Activated CD8-positive, alpha-beta memory T cell treated with anti-CD3 and anti-CD28 coated beads for 24 hours (primary cell): ENCODE measurements at regions not wholly inside any gene's neighbourhood (a gene's known extent, or its start where the extent isn't known, plus 50 kb on each side); places are given as distances from the start of the nearest gene placed in this dataset.

Source experiments
- DNase-seq: peaks from one replicate; pipeline ENCODE4 v3.0.0-alpha.2; 2020

DNA sequence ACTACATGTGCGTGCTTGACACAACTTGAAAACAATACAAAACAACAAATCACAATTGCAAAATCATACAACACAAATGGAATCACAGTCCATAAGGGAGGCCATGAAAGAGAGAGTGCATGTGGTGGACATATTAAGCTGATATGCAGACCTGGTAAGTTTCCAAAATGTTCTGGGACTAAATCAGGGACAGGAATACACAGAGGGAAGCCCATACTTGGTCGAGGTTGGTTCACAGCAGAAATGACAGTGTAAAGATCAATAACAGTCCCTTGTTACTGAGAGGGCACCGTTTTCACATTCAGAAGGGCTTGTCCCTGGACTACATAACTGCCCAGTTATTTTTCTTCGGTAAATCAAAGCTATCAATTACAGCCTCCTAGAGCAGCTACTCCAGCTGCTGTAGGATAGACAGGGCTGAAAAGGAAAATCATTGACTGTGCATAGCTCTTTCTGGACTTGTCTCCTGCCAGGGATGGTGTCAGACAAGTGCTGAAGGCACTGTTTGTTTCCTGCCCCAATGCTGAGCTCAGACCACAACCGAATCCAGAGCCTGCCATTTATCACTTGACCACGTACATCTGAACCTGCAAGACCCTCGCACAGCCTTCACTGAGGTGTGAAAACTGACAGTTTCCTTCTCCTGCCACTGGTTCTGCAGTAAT is 79.5 kb upstream of the KCNMB2 start:
- DNase-seq, result no peak

DNA sequence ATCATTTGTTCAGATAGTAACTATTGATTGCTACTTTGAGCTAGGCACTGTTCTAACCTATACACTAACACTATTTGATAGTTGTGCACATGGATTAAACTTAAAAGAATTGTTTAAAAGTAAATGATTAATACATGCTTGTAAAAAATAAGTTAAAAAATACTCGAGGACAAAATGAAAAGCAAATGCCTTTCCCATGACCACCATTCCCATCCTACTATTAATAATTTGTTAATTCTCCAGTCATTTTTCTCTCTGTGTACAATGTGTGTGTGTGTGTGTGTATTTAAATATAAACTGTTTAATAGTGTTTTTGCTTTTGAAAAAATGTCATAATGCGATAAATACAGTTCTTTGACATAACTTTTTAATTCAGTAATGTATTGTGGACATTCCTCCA is 78.7 kb upstream of the KCNMB2 start:
- no peak for DNase-seq

DNA sequence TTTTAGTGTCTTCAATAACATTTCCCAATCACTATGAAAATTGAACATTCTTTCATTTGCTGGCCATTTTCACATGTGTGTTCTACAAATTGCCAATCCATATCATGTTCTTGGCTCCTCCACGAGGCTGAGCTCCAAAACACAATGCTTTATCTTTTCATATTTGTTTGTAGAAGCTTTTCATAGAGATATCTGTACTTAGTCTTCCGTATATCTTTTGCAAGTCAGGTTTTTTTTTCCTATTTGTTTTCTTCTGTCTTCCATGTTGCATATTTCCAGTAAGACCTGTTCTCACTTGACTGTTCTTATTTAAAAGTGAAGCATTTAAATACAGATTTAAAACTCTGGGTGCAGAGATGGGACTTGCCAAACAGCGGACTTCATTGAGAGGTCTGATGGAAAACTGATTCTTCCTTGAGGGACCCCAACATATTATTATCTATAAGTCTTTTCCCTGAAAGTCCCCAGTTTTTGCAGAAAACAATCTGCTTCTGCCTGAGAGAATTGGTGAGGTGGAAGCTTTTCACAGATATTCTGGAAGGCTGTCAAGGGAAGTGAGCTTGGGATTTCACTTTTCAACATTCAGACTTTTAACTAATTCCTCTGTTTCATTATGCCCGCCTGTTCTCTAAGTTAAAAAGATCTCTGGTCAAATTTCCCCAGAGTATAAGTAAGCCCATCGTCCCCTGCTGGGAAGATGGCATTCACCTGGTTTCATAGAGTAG is 77.8 kb upstream of the KCNMB2 start:
- DNase-seq, result no peak

DNA sequence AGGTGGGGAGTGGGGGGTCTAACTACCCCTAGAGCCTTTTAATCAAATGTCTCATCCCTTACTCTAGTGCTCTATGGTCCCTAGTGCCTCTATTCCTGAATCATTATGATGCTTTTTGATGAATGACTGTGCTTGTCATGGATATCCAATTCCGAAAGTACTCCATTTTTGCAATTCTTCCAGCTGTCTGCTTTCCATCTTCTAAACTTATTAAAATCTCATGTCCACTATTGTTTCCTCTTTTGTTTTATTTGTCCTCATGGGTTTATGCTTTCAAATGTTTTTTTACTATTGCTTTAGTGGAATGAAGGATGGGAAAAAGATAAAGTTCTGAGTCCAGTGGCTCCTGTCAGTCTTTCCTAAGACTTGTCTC is 77.2 kb upstream of the KCNMB2 start:
- no peak for DNase-seq

DNA sequence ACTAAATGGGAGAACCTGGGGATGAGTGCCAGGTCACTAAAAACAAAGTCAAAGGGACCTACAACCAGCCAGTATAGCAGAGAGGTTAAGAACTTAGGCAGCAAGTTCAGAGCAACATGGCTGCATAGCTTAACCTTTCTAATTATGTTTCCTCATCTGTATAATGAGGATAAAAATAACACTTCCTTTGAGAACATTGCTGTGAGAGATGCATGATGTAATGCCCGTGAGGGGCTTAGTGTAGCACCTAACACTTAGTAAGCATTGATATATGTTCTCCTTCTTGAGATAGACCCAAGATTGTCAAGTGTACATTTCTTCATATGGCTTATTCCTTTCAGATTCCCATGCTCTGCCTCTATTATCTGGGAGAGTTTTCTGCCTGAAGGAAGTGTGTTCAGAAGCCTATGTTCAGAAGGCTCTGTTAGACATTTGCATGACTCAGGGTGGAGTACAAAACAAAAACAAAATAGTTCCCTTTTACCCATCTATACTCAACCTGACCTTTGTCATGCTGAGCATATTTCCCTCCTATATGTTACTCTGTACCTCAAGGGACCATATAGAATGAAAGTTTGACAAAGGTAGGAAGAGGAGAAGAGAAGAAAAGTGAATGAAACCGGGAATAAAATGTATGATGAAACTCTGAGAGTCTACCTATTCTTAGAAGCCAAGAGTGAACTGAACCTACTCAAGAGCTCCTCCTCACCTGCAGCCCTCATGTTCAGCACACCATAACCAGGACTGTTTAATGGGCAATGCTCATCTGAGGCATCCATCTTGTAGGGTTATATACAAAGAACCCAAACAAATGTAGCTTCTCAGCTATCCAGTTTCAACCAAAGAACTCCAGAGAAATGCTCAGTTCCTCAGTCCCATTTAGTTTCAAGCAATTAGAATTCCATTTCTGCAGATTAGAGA is 70.7 kb upstream of the KCNMB2 start:
- DNase-seq, result no peak

DNA sequence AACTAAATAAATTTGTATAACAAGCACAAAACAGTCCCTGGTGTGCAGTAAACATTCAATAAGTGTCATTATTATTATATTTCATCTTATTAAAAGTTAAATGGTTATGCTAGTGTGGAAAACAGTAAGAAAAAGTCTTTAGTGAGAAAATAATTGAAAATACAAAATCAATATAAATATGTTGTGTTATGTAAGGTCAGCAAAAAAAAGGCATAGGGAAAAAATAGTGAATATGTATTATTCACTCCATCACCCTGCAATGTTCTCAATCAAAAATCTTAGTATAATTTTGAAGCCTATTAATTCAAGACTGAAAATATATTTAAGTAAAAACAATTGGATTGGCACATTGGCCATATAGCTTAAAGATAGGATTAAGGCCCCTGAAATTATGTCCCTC is 63.3 kb upstream of the KCNMB2 start:
- no peak for DNase-seq

DNA sequence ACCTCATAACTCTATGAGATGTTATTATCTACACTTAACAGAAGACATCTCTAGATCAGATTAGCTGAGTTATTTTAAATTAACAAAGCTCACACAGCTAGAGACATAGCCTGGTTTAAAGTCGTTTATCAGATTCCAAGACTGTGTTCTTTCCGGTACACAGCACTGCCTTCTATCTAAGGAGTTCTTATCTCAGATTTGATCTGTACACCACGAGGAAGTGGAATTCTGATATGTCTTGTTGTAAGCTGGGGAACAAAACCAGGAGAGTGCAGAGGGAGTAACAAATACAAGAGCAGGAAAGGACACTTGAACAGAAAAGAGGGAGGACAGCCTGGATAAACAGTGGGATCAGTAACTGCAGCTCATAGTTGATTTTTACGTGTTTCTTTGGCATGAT is 61.7 kb upstream of the KCNMB2 start:
- DNase-seq, result no peak

DNA sequence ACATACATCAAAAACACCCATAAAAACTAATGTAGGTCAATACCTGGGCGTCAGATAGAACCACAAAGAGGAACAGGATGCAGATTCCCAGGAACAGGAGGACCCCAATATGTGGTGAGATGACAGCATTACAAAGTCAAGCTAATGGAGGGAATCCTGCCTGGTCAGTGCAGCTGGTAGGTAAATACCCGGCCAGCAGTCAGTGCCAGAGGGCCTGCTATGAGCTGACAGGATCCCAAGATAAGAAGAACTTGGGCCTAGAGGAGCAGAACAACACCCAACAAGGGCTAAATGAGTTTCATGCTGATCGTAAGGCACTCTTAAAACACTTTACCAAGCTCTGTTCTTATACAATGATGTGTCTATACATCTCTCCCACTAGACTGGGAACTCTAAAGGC is 61.2 kb upstream of the KCNMB2 start:
- DNase-seq, result no peak

DNA sequence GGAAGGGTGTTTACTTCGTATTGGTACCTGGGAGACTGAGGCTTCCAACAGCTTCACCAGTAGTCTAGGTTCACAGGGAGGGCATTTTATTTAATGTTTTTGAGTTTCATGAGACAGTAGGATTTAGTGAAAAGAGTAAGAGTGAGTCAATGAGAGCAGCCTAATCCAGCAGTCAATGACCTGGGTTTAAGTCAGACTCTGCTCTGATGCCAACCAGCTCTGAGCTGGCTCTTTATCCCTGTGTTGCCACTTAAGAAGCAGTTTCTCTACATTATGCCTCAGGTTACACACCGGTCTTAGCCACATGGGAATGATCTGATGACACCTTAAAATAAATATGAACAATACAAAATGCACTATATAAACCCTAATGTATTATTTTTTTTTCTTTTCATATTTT is 59.4 kb upstream of the KCNMB2 start:
- DNase-seq, result no peak

DNA sequence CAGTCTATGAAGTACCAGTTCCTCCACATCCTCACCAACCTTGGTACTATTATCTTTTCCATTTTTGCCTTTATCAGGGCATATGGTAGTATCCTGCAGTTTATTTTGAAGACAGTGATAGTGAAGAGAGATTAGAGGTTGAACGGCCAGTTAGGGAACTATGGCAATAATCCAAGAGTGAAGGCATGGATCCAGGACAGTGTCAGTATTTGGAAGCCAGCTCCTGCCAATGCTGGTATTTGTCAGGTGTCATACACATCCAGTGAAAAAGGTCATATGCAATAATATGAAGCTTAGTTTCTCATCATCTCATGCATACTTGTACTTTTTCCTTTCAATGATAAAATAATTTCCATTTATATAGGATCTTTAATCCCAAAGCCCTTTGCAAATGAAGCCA is 56.8 kb upstream of the KCNMB2 start:
- DNase-seq, result no peak

DNA sequence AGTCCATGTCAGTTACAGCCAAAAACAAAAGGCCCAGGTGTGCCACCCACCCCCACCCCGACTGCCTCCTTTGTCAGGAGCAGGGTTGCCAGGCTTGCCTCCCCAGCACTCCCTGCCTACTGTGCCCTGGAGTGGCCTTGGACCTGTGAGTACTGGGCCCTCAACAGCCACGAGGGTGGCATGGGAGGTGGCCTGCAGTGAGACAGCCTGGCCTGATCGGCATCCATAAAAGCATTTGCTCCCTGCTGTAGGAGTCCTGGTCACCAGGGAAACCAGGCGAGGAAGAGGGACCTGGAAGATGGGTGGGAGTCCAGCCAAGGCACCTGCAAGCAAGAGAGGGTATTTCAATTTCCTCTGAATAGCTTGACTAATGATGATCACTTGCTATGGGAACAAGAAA is 56.4 kb upstream of the KCNMB2 start:
- DNase-seq, result no peak

DNA sequence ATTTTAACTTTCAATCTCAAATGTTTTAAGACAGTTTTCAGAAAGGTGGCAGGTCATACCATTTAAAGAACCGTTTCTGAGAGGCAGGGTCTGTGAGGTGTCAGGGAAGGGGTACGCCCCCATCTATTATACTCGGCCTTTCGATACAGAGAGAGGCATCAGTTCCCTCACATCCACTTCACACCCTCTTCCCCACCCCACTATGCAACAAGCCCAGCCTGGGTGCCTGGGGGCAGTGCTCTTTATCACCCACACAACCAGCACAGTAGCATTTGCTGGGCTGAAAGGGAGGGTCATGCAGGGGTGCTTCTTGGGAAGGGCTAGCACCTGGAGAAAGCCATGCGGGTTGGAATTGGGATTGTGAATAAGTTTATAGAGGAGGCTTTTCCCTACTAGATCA is 56.0 kb upstream of the KCNMB2 start:
- DNase-seq, result no peak

DNA sequence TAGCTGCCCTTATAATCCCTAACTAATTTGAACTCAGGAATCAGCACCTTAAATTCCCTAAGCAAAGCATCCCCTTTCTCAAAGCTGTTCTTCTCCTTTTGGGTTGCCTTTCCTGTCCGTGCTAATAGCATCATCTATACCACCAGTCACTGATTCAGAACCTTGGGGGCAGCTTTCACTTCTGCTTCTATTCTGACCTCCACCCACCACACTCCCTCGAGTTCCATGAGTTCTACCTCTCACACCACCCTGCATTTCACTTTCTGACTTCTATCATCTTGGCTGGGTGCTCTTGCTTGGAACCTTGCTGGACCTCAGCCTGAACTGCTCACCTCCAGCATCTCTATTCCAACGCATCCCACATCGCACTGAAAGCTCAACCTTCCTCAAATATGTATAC is 55.4 kb upstream of the KCNMB2 start:
- DNase-seq, result no peak

DNA sequence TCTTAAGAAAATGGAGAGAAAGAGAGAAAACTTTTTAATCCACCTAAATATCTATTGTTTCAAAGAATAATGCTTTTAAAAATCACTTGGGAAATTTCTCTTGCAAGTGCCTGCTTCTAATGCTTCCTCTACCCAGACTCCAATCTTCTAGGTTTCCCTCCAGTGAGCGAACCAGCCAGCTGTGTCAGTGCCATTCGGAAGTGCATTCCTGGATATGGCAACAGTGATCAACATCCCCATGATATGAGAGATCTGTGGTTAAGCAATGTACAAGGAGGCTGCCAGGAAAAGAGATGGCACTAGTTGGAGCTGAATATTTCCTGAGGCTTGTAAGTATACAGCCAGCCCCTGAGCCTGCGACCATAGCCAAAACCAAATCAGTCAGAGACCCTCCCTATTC is 53.3 kb upstream of the KCNMB2 start:
- DNase-seq, result no peak

DNA sequence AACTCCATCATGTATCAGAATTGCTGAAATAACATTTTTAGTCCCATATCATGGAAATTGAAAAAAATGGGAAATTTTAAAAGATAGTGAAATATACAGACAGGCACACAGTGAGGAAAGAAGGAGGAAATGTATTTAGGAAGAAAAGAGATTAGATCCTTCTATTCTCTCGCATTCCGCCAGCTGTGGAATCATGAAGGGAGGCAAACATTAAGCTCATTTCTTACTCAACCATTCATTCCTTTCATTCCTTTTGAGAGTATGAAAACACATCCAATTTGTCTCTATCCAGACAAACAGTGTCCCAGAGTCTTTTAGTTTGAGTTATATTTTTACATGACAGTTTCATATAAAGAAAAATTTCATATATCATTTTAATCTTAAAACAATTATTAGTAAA is 52.5 kb upstream of the KCNMB2 start:
- DNase-seq, result no peak

DNA sequence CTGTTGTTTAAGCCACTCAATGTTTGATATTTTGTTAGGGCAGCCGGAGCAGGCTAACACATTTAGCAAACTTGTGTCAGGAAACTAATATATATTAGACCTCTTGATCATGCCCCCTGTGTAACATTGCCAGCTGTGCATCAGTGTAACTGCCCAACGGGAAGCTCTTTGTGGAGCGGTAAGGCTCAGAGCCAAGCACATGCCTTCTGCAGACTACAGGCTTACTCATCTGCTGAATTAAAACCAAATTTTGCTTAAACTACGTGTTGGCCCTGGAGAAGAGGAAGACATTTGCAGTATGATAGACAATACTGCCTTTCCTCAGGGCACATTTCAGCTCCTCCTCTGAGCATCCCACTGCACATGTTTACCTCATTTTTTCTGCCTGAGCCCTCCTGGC is 50.5 kb upstream of the KCNMB2 start:
- no peak for DNase-seq
